IMR-90 (cell line): ENCODE measurements at regions not wholly inside any gene's neighbourhood (a gene's known extent, or its start where the extent isn't known, plus 50 kb on each side); places are given as distances from the start of the nearest gene placed in this dataset.
"Not testable (repeated sequence)": the region's sequence is repeated elsewhere in the genome, so short reads cannot be mapped to it uniquely, and the experiment has no call there.

Experiments
- ATAC-seq: fragments of 200-7000 bp; cut with Tn5 transposase; 2 replicates; pipeline ENCODE4 v1.9.1; 2020; ENCODE audit warnings: low read depth, mild to moderate bottlenecking, moderate library complexity
- BruUV-seq: library from RNA; stranded (reverse); fragments of 400-500 nt; replicated peaks from 2 replicates; lab custom pipeline; 2021; lab: Mats Ljungman, UMichigan
- CTCF ChIA-PET: fragments of 300-600 bp; formaldehyde crosslinking; extraction: SDS; loops from one replicate; lab custom pipeline; 2021; ENCODE audit warnings: antibody characterized with exemption; lab: Yijun Ruan, JAX
- POLR2A ChIA-PET: fragments of 300-600 bp; sonication (Branson Sonifier 250); formaldehyde crosslinking; loops from one replicate; lab custom pipeline; 2022; ENCODE audit warnings: antibody characterized with exemption; ENCODE audit not compliant: unreplicated experiment; lab: Charles Lee
- DNase-seq: peaks from one replicate; pipeline ENCODE4 v3.0.0; 2013
- H2AFZ ChIP-seq: replicated peaks from 2 replicates; pipeline ENCODE3; 2013; ENCODE audit warnings: low read length, mild to moderate bottlenecking; ENCODE audit not compliant: poor library complexity
- H2AK5ac ChIP-seq: 2 replicates; pipeline ENCODE4 v1.6.1; 2013; ENCODE audit warnings: low read depth, low read length, inconsistent platforms
- H2AK9ac ChIP-seq: replicated peaks from 2 replicates; pipeline ENCODE3; 2013; ENCODE audit warnings: mild to moderate bottlenecking, low read depth, low read length, moderate library complexity; ENCODE audit not compliant: poor library complexity
- H2BK120ac ChIP-seq: 2 replicates; pipeline ENCODE4 v1.6.1; 2013; ENCODE audit warnings: low read depth, low read length, inconsistent platforms
- H2BK15ac ChIP-seq: 3 replicates; pipeline ENCODE4 v1.6.1; 2013; ENCODE audit warnings: low read depth, low read length, inconsistent platforms
- H2BK20ac ChIP-seq: 2 replicates; pipeline ENCODE4 v1.6.1; 2013; ENCODE audit warnings: low read depth, mild to moderate bottlenecking, inconsistent platforms, low read length, moderate library complexity
- H2BK5ac ChIP-seq: 2 replicates; pipeline ENCODE4 v1.6.1; 2013; ENCODE audit warnings: mild to moderate bottlenecking, low read depth, low read length, inconsistent platforms; ENCODE audit not compliant: poor library complexity, severe bottlenecking
- H3K14ac ChIP-seq: replicated peaks from 2 replicates; pipeline ENCODE4 v1.6.1; 2013; ENCODE audit warnings: low read depth, low read length, inconsistent platforms
- H3K18ac ChIP-seq: 2 replicates; pipeline ENCODE4 v1.6.1; 2013; ENCODE audit warnings: low read depth, low read length, control low read depth
- H3K23ac ChIP-seq: 2 replicates; pipeline ENCODE4 v1.6.1; 2013; ENCODE audit warnings: low read depth, low read length, inconsistent platforms
- H3K27ac ChIP-seq: 2 replicates; pipeline ENCODE4 v1.5.1; 2013; ENCODE audit warnings: mild to moderate bottlenecking, control low read depth, low read length; ENCODE audit not compliant: insufficient read depth
- H3K27me3 ChIP-seq: 2 replicates; pipeline ENCODE4 v1.6.1; 2013; ENCODE audit warnings: low read length; ENCODE audit not compliant: control insufficient read depth, insufficient read depth
- H3K36me3 ChIP-seq: 2 replicates; pipeline ENCODE4 v1.6.1; 2013; ENCODE audit warnings: low read length, mixed read lengths; ENCODE audit not compliant: control insufficient read depth, insufficient read depth
- H3K4ac ChIP-seq: 2 replicates; pipeline ENCODE4 v1.6.1; 2013; ENCODE audit warnings: low read depth, low read length, inconsistent platforms
- H3K4me1 ChIP-seq: 2 replicates; pipeline ENCODE4 v1.6.1; 2013; ENCODE audit warnings: low read length, mixed read lengths; ENCODE audit not compliant: control insufficient read depth, insufficient read depth
- H3K4me2 ChIP-seq: 2 replicates; pipeline ENCODE4 v1.6.1; 2013; ENCODE audit warnings: low read depth, mild to moderate bottlenecking, control low read depth, low read length, moderate library complexity
- H3K4me3 ChIP-seq: 2 replicates; pipeline ENCODE4 v1.5.1; 2013; ENCODE audit warnings: low read depth, mild to moderate bottlenecking, control low read depth, low read length, moderate library complexity; ENCODE audit not compliant: insufficient read depth
- H3K56ac ChIP-seq: 2 replicates; pipeline ENCODE4 v1.6.1; 2013; ENCODE audit warnings: low read length, inconsistent platforms; ENCODE audit not compliant: insufficient read depth; ENCODE audit errors: extremely low read depth
- H3K79me1 ChIP-seq, 2 experiments: 2 replicates each; pipeline ENCODE4 v1.6.1; 2013; ENCODE audit warnings: low read length in 2 of 2, inconsistent platforms in 1 of 2, low read depth in 1 of 2
- H3K9ac ChIP-seq: 2 replicates; pipeline ENCODE4 v1.6.1; 2013; ENCODE audit warnings: low read depth, low read length, control low read depth
- H3K9me1 ChIP-seq: 2 replicates; pipeline ENCODE4 v1.6.1; 2013; ENCODE audit warnings: low read length, inconsistent platforms; ENCODE audit not compliant: insufficient read depth
- H3K9me3 ChIP-seq: 2 replicates; pipeline ENCODE4 v1.6.1; 2013; ENCODE audit warnings: low read length; ENCODE audit not compliant: control insufficient read depth, insufficient read depth
- H4K20me1 ChIP-seq: 2 replicates; pipeline ENCODE4 v1.6.1; 2013; ENCODE audit warnings: low read length, inconsistent platforms; ENCODE audit not compliant: insufficient read depth
- H4K5ac ChIP-seq: 2 replicates; pipeline ENCODE4 v1.6.1; 2013; ENCODE audit warnings: mild to moderate bottlenecking, low read depth, low read length, control low read depth
- H4K8ac ChIP-seq, 2 experiments: 2 replicates each; pipeline ENCODE4 v1.6.1; 2013; ENCODE audit warnings: low read depth in 2 of 2, low read length in 2 of 2, control low read depth in 1 of 2, inconsistent platforms in 1 of 2
- H4K91ac ChIP-seq: 2 replicates; pipeline ENCODE4 v1.6.1; 2013; ENCODE audit warnings: low read depth, low read length, inconsistent platforms; ENCODE audit not compliant: insufficient read depth
- WGBS, 2 experiments: methylation state at CpG; one replicate each; pipeline versions ENCODE4 v1.1.5 to v1.1.7; 2013; ENCODE audit warnings: missing lambda C conversion rate in 2 of 2; ENCODE audit not compliant: insufficient read length in 1 of 2; ENCODE audit errors: extremely low coverage in 2 of 2; 5-methylcytosine and 5-hydroxymethylcytosine counted together
- dilution Hi-C: fragments of 300-500 bp; cut with HindIII; formaldehyde crosslinking; loops from one replicate; pipeline ENCODE4 v1.14.3; 2018; ENCODE audit warnings: low sequenced_read_pairs; ENCODE audit not compliant: unreplicated experiment
- in situ Hi-C: fragments of 300-500 bp; cut with MboI; formaldehyde crosslinking; loops from 3 replicates; pipeline ENCODE4 v1.14.3; 2019; ENCODE audit warnings: low sequenced_read_pairs, inconsistent platforms, mixed read lengths
- intact Hi-C: fragments of 100-400 bp; cut with micrococcal nuclease; formaldehyde crosslinking; loops from 2 replicates; pipeline ENCODE4 v1.10.0; 2022

DNA sequence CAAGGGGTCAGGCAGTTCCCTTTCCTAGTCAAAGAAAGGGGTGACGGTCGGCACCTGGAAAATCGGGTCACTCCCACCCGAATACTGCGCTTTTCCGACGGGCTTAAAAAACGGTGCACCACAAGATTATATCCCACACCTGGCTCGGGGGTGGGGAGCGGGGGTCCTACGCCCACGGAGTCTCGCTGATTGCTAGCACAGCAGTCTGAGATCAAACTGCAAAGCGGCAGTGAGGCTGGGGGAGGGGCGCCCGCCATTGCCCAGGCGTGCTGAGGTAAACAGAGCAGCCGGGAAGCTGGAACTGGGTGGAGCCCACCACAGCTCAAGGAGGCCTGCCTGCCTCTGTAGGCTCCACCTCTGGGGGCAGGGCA is 1890.5 kb upstream of the FLRT2 start:
- H4K91ac ChIP-seq, H3K4me1 ChIP-seq, DNase-seq, CTCF ChIA-PET, H3K14ac ChIP-seq, dilution Hi-C loops, H2AK9ac ChIP-seq, H2BK120ac ChIP-seq, H3K36me3 ChIP-seq, H3K9ac ChIP-seq, POLR2A ChIA-PET, H4K5ac ChIP-seq, H3K27me3 ChIP-seq, H2BK15ac ChIP-seq, H3K4me3 ChIP-seq, H3K4me2 ChIP-seq, H3K27ac ChIP-seq, in situ Hi-C loops, BruUV-seq, H4K8ac ChIP-seq, H3K79me1 ChIP-seq, H2AK5ac ChIP-seq, H2BK5ac ChIP-seq, H2AFZ ChIP-seq, H3K23ac ChIP-seq, H3K18ac ChIP-seq, H3K4ac ChIP-seq, intact Hi-C loops, H2BK20ac ChIP-seq, H4K20me1 ChIP-seq, H3K56ac ChIP-seq, H3K9me3 ChIP-seq, ATAC-seq, H3K9me1 ChIP-seq: not testable (repeated sequence)
- WGBS, 2 experiments = no CpG with 5 or more reads among the region's 18 CpGs
